HFFc6 (cell line): ENCODE measurements at regions not wholly inside any gene's neighbourhood (a gene's known extent, or its start where the extent isn't known, plus 50 kb on each side); places are given as distances from the start of the nearest gene placed in this dataset.
"Not testable (repeated sequence)": the region's sequence is repeated elsewhere in the genome, so short reads cannot be mapped to it uniquely, and the experiment has no call there.

Experiments
- DNase-seq: peaks from one replicate; pipeline ENCODE4 v3.0.0-alpha.2; 2018
- H3K27ac Mint-ChIP-seq: 2 replicates; pipeline ENCODE4 v1.8.0; 2020; ENCODE audit warnings: mild to moderate bottlenecking, mixed read lengths
- H3K27me3 Mint-ChIP-seq: 2 replicates; pipeline ENCODE4 v1.8.0; 2021; ENCODE audit warnings: mild to moderate bottlenecking, moderate library complexity, mixed read lengths; ENCODE audit not compliant: insufficient read depth
- H3K36me3 Mint-ChIP-seq: 2 replicates; pipeline ENCODE4 v1.8.0; 2021; ENCODE audit warnings: low read depth, mixed read lengths
- H3K4me1 Mint-ChIP-seq: 2 replicates; pipeline ENCODE4 v1.8.0; 2020; ENCODE audit warnings: low read depth, mixed read lengths
- H3K4me3 Mint-ChIP-seq: 2 replicates; pipeline ENCODE4 v1.8.0; 2020; ENCODE audit warnings: mild to moderate bottlenecking, moderate library complexity, mixed read lengths
- H3K9me3 Mint-ChIP-seq: 2 replicates; pipeline ENCODE4 v1.8.0; 2020; ENCODE audit warnings: mild to moderate bottlenecking, mixed read lengths
- CTCF ChIP-seq: fragments of 200-600 bp; sonication (generic); IDR thresholded peaks from 2 replicates; pipeline ENCODE4 v1.5.0; 2021; ENCODE audit warnings: antibody characterized with exemption, mild to moderate bottlenecking

- TF ChIP-seq CTCF = no peak
- Mint-ChIP-seq H3K36me3 (no peaks in the 10 kb centered on the region), H3K27ac (no peak overlapping the region), H3K4me3 (no peak overlapping the region), H3K27me3 (no peaks in the 10 kb centered on the region; the same call in 1 of the 2 replicates), H3K4me1 (no peaks in the 10 kb centered on the region), H3K9me3 (peaks cover 5% of the 10 kb centered on the region; the same call in 1 of the 2 replicates)
- DNase-seq = no peak
These were observed 141.0 kb downstream of the FZD1 start for GRCh38 chr7:91405092-91405788.

- not testable (repeated sequence) for H3K4me3 Mint-ChIP-seq, H3K27me3 Mint-ChIP-seq, H3K36me3 Mint-ChIP-seq, DNase-seq, H3K4me1 Mint-ChIP-seq, H3K27ac Mint-ChIP-seq, H3K9me3 Mint-ChIP-seq
These were observed 141.6 kb downstream of the FZD1 start for GRCh38 chr7:91405873-91406272.

GRCh38 chr7:91407942-91408341 is 143.7 kb downstream of the FZD1 start:
- no peak for TF ChIP-seq CTCF
- Mint-ChIP-seq H3K36me3 (no peaks in the 10 kb centered on the region), H3K27me3 (no peaks in the 10 kb centered on the region; the same call in 1 of the 2 replicates), H3K4me1 (no peaks in the 10 kb centered on the region), H3K9me3 (no peaks in the 10 kb centered on the region), H3K27ac (no peak overlapping the region), H3K4me3 (no peak overlapping the region)
- DNase-seq = no peak

- Mint-ChIP-seq H3K4me1 (no peaks in the 10 kb centered on the region), H3K27ac (no peak overlapping the region), H3K4me3 (no peak overlapping the region), H3K36me3 (no peaks in the 10 kb centered on the region), H3K27me3 (peaks cover 3% of the 10 kb centered on the region; the same call in 1 of the 2 replicates), H3K9me3 (no peaks in the 10 kb centered on the region)
- no peak for DNase-seq
- TF ChIP-seq CTCF = no peak
These were observed 144.3 kb downstream of the FZD1 start for GRCh38 chr7:91408388-91409154.

- no peak for DNase-seq
- no peaks in the 10 kb centered on the region for H3K4me1 Mint-ChIP-seq
- no peak overlapping the region for H3K4me3 Mint-ChIP-seq
- no peak for TF ChIP-seq CTCF
- H3K36me3 Mint-ChIP-seq = no peaks in the 10 kb centered on the region
- H3K9me3 Mint-ChIP-seq = no peaks in the 10 kb centered on the region
- no peak overlapping the region for H3K27ac Mint-ChIP-seq
- H3K27me3 Mint-ChIP-seq = peaks cover 3% of the 10 kb centered on the region; the same call in 1 of the 2 replicates
These were observed 146.8 kb downstream of the FZD1 start for GRCh38 chr7:91411060-91411459.

GRCh38 chr7:91412298-91412697 is 148.1 kb downstream of the FZD1 start:
- no peaks in the 10 kb centered on the region for H3K4me1 Mint-ChIP-seq
- DNase-seq = no peak
- peaks cover 3% of the 10 kb centered on the region; the same call in 1 of the 2 replicates for H3K27me3 Mint-ChIP-seq
- no peak overlapping the region for H3K27ac Mint-ChIP-seq
- H3K4me3 Mint-ChIP-seq = no peak overlapping the region
- no peak for TF ChIP-seq CTCF
- no peaks in the 10 kb centered on the region for H3K9me3 Mint-ChIP-seq
- no peaks in the 10 kb centered on the region for H3K36me3 Mint-ChIP-seq
